ENCODE measurements at regions not wholly inside any gene's neighbourhood (a gene's known extent, or its start where the extent isn't known, plus 50 kb on each side); places are given as distances from the start of the nearest gene placed in this dataset.
"Not testable (repeated sequence)": the region's sequence is repeated elsewhere in the genome, so short reads cannot be mapped to it uniquely, and the experiment has no call there.

- no peak for TF ChIP-seq E4F1 (IDR thresholded peaks at IDR 0.05; ENCODE audit: borderline replicate concordance, partially characterized antibody)
- TF ChIP-seq DPF2 (IDR thresholded peaks at IDR 0.05): no peak
- TF ChIP-seq RB1 (IDR thresholded peaks at IDR 0.05; ENCODE audit: borderline replicate concordance): no peak
- no peak for TF ChIP-seq SKIL (IDR thresholded peaks at IDR 0.05; ENCODE audit: low read depth, poor library complexity, severe bottlenecking)
- TF ChIP-seq SIX5 (IDR thresholded peaks at IDR 0.05; ENCODE audit: low read depth, low read length, severe bottlenecking): no peak
These were observed 250.9 kb upstream of the FOXN3 start (continued) for GRCh38 chr14:89667983-89668382.

- RAD21 ChIA-PET (ENCODE audit: unreplicated experiment); H3K9me3 ChIP-seq (replicated peaks; ENCODE audit: control insufficient read depth, insufficient read depth, low read length); H3K4me2 ChIP-seq (ENCODE audit: control insufficient read depth, insufficient read depth); H3K4me1 ChIP-seq (ENCODE audit: control insufficient read depth, insufficient read depth, low read length); intact Hi-C loops (cut with micrococcal nuclease; ENCODE audit: unreplicated experiment); in situ Hi-C loops (cut with MboI); DNase-seq (ENCODE audit: low read depth, low spot score); H3K9ac ChIP-seq (ENCODE audit: control insufficient read depth, insufficient read depth, low read length); BruUV-seq (replicated peaks); H3K27ac ChIP-seq (ENCODE audit: control insufficient read depth, insufficient read depth); H3K4me3 ChIP-seq; FAIRE-seq; H3K27me3 ChIP-seq (replicated peaks in 1 of 2; ENCODE audit: control insufficient read depth in 2 of 2, insufficient read depth in 2 of 2, low read length in 1 of 2); SMC1A ChIA-PET (ENCODE audit: uncharacterized antibody, unreplicated experiment); H3K79me2 ChIP-seq (ENCODE audit: control insufficient read depth, insufficient read depth, low read length); H4K20me1 ChIP-seq (ENCODE audit: control insufficient read depth, insufficient read depth); H3K36me3 ChIP-seq (ENCODE audit: control insufficient read depth in 2 of 2, insufficient read depth in 2 of 2, low read length in 1 of 2); CTCF ChIA-PET; H2AFZ ChIP-seq (ENCODE audit: control insufficient read depth, low read depth, low read length); ATAC-seq: not testable (repeated sequence)
- POLR2A ChIA-PET: interaction anchor here (0.6 kb wide), 1 partner anchor 471 kb away, joined by 3 read pairs; no protein-coding TSS in a partner anchor
- 82% methylated on average over 7 of the region's 7 CpGs for WGBS (ENCODE audit: insufficient coverage, insufficient replicate concordance, low lambda C conversion rate, missing lambda C conversion rate)
These were observed 248.5 kb upstream of the FOXN3 start for GRCh38 chr14:89665300-89666081.

Data from GM12878 (cell line).